HG03095 (cell line): ENCODE measurements at regions not wholly inside any gene's neighbourhood (a gene's known extent, or its start where the extent isn't known, plus 50 kb on each side); places are given as distances from the start of the nearest gene placed in this dataset.

Source experiments
- ATAC-seq: cut with Tn5 transposase; IDR thresholded peaks from one replicate; pipeline ENCODE4 v1.9.1; 2021; ENCODE audit warnings: moderate library complexity; ENCODE audit not compliant: unreplicated experiment

GRCh38 chr1:184302346-184302745, 84.5 kb upstream of the C1orf21 start:
- no peak for ATAC-seq

GRCh38 chr1:184310157-184310819, 76.5 kb upstream of the C1orf21 start:
- ATAC-seq = no peak

DNA sequence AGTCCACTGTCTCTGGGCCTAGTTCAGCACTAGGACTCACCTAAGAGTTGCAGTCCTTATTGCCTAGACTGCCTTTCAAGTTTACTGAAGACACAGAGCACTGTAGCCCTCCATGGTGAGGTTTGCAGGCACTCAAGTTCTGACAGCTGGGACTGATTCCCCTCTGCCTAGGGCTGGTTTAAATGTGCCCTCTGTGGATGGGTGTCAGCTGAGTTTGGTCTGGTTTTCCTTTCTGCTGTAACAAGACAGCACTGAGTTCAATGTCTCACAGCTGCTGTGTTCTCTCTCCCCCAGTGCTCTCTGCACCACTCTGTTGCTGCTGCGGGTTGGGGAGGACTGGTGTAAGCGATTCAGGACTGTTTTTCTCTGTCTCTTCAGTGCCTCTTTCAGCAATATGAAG, 75.2 kb upstream of the C1orf21 start:
- ATAC-seq = no peak

DNA sequence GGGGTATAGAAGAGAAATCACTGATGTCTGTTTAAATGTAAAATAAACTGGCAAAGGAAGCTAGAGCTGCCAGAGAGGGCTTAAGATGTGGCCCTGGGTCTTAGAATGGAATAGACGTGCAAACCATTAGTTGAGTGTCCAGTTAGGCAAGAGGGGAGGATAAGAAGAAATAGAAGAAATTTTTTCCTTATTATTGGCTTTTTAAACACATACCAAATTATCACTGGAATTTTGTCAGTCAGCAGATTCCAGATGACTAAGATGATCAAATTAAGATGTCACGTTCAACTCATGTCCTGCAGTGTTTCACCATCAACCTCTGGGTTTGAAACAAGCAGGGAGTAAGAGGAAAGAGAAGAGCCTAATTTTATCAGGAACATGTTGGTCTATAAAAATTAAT, 71.6 kb upstream of the C1orf21 start:
- ATAC-seq = no peak

DNA sequence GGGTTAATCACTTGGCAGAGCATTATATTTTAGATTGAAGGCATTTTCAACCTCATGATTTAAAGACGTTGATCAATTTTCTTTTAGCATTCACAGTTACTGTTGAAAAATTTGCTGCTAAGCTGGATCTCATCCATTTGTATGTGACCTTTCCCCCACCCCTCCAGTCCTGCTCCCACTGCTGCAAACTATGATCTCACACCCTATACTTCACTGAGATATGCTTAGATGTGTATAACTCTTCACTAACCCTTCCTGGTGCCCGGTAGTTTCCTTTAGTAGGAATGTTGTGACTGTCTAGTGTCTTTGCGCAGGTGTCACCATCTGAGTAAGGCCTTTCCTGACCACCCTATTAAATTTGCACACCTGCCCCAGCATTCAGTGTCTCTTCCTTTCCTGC, 67.0 kb upstream of the C1orf21 start:
- ATAC-seq = no peak

- no peak for ATAC-seq
These were observed 64.6 kb upstream of the C1orf21 start for GRCh38 chr1:184322253-184322652.

- ATAC-seq = no peak
These were observed 61.9 kb upstream of the C1orf21 start for GRCh38 chr1:184324972-184325371.

DNA sequence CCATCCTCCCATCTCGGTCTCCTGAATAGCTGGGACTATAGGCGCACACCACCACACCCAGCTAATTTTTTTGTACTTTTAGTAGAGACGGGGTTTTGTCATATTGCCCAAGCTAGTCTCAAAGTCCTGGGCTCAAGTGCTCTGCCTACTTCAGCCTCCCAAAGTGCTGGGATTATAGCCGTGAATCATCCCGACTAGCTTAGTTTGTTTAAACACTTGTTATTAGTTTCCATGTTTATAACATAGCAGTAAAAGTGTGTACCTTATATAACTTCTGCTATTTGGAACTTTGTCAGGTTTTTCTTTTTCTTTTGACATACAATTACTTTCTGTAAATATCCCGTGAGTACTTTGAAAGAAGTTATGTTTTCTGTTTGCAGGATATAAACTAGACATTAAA, 60.6 kb upstream of the C1orf21 start:
- ATAC-seq = no peak

DNA sequence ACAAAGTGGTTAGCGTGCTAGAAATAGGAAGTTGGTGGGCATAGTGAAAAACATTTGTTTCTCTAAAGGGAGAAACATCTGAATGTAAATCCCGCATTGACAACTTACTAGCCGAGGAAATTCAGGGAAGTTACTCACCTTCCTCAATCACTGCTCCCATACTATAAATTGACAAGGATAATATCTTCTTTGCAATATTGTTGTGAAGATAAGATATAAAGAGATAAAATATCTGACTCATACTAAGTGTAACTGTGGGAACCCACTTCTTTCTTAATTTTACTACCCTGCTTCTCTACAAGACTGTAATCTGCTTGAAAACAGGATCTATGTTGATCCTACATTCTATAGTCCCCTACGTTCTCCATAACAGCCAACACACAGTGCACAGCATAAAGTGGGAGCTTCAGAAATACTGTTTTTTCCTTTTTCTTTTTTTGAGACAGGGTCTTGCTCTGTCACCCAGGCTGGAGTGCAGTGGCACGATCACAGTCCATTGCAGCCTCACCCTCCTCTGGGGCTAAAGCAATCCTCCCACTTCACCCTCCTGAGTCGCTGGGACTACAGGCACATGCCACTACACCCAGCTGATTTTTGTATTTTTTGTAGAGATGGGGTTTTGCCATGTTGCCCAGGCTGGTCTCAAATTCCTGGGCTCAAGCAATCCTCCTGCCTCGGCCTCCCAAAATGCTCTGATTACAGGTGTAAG, 57.4 kb upstream of the C1orf21 start:
- no peak for ATAC-seq

GRCh38 chr1:184329962-184330868, 56.6 kb upstream of the C1orf21 start:
- ATAC-seq = no peak

- no peak for ATAC-seq
These were observed 56.0 kb upstream of the C1orf21 start for GRCh38 chr1:184330875-184331274.
